BJ (cell line): ENCODE measurements at regions not wholly inside any gene's neighbourhood (a gene's known extent, or its start where the extent isn't known, plus 50 kb on each side); places are given as distances from the start of the nearest gene placed in this dataset.

Experiments used
- CTCF ChIA-PET: fragments of 350-600 bp; formaldehyde crosslinking; extraction: SDS; loops from one replicate; lab custom pipeline; 2021; ENCODE audit warnings: antibody characterized with exemption, inconsistent platforms; lab: Yijun Ruan, JAX
- POLR2A ChIA-PET: fragments of 300-600 bp; sonication (Branson Sonifier 250); formaldehyde crosslinking; extraction: SDS; loops from one replicate; lab custom pipeline; 2021; ENCODE audit warnings: antibody characterized with exemption; lab: Charles Lee
- DNase-seq: peaks from one replicate; pipeline ENCODE4 v3.0.0-alpha.2; 2011; ENCODE audit warnings: low read depth
- H3K27me3 ChIP-seq: 2 replicates; pipeline ENCODE4 v1.6.0; 2011; ENCODE audit warnings: low read length; ENCODE audit not compliant: control insufficient read depth, insufficient read depth
- H3K36me3 ChIP-seq: 2 replicates; pipeline ENCODE4 v1.5.1; 2011; ENCODE audit warnings: low read length; ENCODE audit not compliant: control insufficient read depth, insufficient read depth
- H3K4me3 ChIP-seq: 2 replicates; pipeline ENCODE4 v1.5.1; 2011; ENCODE audit warnings: low read depth, mild to moderate bottlenecking, control low read depth, low read length
- TF ChIP-seq, protein P1 (sequence below): IDR thresholded peaks from 2 replicates; pipeline ENCODE4 v1.5.1; 2011; ENCODE audit warnings: low read depth, mild to moderate bottlenecking, control low read depth, inconsistent platforms, low read length, moderate library complexity; ENCODE audit not compliant: insufficient read depth

DNA sequence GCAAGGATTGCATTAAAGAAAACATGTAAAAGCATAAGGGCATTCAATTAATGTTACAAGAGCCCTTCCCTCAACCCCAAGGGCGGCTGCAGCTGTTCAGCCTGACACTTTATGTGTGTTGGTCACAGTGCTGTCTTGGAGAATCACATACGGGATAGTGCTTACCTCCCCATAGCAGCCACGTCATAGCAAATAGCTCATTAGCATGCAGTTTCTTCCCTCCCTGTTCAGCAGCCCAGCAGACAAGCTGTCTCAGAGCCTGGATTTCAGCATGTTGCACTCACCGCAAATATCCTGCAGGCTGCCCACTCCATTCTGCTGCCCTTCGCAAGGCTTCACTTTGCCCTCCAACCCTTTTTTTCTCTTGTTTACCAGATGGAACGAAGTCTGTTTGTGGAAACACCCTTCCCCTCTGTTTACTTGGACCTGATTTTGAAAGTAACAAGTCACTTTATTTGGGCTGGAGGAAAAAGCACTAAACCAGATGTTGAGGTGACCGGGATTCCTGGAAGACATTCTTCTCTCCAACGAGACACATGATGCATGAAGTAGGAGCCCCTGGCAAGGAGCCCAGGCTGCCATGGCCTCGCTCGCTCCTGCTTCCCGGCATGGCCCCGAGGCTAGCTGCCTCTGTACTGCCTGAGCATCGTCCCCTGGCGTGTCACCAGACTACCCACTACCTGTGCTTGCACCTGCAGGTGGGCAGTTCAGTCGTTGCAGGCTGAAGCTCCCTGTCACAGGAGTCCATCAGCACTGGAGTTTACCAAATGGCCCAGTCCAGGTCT, 151.6 kb upstream of the GMDS start:
- POLR2A ChIA-PET: interaction anchor here (0.5 kb wide), 1 partner anchor 12 kb away, joined by 9 read pairs; no protein-coding TSS in a partner anchor

DNA sequence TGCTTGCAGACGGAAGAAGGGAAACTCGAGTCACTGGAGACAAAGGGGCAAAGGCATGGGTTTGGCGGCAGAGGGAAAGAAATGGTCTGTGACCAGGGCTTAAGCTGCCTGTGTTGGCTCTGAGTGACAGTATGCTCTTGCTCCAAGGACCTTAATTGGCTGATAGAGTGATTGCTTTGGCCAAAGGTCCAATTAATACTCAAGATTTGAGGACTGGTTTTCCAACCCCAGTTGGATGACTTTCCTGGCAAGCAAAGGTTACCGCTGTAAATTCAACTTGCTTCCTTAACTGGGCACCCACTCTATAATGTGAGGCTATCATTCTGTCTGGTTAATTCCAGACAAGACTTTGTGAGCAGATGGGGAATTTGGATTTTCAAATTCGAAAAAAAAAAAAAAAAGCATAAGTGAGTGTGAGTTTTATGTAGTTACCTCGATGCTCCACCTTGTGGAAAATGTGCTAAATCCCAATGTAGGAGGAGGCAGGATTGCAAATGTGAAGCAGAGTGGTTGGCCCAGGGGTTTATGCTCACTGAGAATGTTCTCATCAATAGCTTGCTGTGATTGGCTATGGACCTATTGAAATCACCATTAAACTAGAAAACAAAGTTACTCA, 150.7 kb upstream of the GMDS start:
- CTCF ChIA-PET: interaction anchor here (0.7 to 2.2 kb wide), 3 partner anchors 9 to 800 kb away, joined by 3 to 5 read pairs (median 5); no protein-coding TSS in a partner anchor
- Histone ChIP-seq H3K4me3 (no peak overlapping the region), H3K27me3 (no peaks in the 10 kb centered on the region; the same call in 1 of the 2 replicates), H3K36me3 (no peaks in the 10 kb centered on the region)
- TF ChIP-seq, protein P1, sequence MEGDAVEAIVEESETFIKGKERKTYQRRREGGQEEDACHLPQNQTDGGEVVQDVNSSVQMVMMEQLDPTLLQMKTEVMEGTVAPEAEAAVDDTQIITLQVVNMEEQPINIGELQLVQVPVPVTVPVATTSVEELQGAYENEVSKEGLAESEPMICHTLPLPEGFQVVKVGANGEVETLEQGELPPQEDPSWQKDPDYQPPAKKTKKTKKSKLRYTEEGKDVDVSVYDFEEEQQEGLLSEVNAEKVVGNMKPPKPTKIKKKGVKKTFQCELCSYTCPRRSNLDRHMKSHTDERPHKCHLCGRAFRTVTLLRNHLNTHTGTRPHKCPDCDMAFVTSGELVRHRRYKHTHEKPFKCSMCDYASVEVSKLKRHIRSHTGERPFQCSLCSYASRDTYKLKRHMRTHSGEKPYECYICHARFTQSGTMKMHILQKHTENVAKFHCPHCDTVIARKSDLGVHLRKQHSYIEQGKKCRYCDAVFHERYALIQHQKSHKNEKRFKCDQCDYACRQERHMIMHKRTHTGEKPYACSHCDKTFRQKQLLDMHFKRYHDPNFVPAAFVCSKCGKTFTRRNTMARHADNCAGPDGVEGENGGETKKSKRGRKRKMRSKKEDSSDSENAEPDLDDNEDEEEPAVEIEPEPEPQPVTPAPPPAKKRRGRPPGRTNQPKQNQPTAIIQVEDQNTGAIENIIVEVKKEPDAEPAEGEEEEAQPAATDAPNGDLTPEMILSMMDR: no peak
- no peak for DNase-seq
- POLR2A ChIA-PET: no interaction called here

More for the DNA sequence above, 151.6 kb upstream of the GMDS start:
- TF ChIP-seq, protein P1: no peak
- no peaks in the 10 kb centered on the region for H3K36me3 ChIP-seq
- CTCF ChIA-PET: interaction anchor here (1.4 to 2.2 kb wide), 2 partner anchors 17 to 801 kb away, joined by 5 read pairs; no protein-coding TSS in a partner anchor
- DNase-seq: peak; percentile 70
- H3K27me3 ChIP-seq: no peaks in the 10 kb centered on the region; the same call in 1 of the 2 replicates
- peak overlapping the region; percentile 4 for H3K4me3 ChIP-seq

DNA sequence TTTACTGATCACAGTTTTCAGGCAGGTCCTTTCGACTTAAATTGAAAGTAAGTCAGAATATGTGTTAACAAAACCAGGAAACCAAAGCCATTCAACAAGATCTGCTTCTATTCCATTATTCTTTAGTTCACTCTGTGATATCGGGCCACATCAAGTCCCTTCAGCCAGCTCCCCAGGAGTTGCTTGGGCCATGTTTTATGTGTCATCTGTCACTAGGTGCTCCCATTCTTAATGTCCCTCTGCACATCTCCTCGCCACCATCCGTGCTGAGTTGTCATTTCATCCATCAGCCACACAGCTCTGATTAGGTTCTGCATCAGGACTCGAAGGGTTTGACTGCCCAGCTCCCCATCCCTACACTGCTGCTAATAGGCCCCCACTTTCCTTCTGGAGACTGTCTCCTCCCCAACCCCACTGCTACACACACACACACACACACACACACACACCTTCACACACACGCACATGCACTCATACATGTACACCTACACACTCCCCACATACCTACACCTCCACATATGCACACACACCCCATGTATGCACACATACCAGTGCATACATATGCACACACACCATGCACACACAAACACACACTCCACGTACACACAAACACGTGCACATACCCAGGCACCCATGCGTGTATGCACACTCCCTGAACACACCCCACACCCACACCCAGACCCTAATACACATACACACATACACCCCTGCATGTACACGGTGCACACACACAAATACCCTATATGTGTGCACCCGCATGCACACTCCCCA, 143.3 kb upstream of the GMDS start:
- H3K36me3 ChIP-seq: no peaks in the 10 kb centered on the region
- H3K4me3 ChIP-seq: no peak overlapping the region
- no peak for DNase-seq
- no peaks in the 10 kb centered on the region for H3K27me3 ChIP-seq
- ChIA-PET CTCF (interaction anchor here (0.6 kb wide), 1 partner anchor 8 kb away, joined by 3 read pairs; no protein-coding TSS in a partner anchor), POLR2A (no interaction called here)
- TF ChIP-seq, protein P1: no peak

DNA sequence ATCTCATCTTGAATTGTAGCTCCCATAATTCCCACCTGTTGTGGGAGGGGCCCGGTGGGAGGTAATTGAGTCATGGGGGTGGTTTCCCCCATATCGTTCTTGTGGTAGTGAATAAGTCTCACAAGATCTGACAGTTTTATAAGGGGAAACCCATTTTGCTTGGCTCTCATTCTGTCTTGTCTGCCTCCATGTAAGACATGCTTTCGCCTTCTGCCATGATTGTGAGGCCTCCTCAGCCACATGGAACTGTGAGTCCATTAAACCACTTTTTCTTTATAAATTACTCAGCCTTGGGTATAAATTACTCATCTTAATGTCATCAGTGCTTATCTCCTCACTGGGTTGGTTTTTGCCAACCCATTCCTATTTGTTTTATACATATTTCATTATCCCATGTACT, 142.0 kb upstream of the GMDS start:
- H3K4me3 ChIP-seq: no peak overlapping the region
- no peaks in the 10 kb centered on the region for H3K27me3 ChIP-seq
- no peaks in the 10 kb centered on the region for H3K36me3 ChIP-seq
- POLR2A ChIA-PET: no interaction called here
- CTCF ChIA-PET: no interaction called here
- TF ChIP-seq, protein P1: no peak
- DNase-seq: no peak
